HG03439 (cell line): ENCODE measurements at regions not wholly inside any gene's neighbourhood (a gene's known extent, or its start where the extent isn't known, plus 50 kb on each side); places are given as distances from the start of the nearest gene placed in this dataset.
"Not testable (repeated sequence)": the region's sequence is repeated elsewhere in the genome, so short reads cannot be mapped to it uniquely, and the experiment has no call there.

Experiments used
- ATAC-seq: cut with Tn5 transposase; IDR thresholded peaks from one replicate; pipeline ENCODE4 v1.9.1; 2021; ENCODE audit warnings: mild to moderate bottlenecking, moderate library complexity; ENCODE audit not compliant: unreplicated experiment

DNA sequence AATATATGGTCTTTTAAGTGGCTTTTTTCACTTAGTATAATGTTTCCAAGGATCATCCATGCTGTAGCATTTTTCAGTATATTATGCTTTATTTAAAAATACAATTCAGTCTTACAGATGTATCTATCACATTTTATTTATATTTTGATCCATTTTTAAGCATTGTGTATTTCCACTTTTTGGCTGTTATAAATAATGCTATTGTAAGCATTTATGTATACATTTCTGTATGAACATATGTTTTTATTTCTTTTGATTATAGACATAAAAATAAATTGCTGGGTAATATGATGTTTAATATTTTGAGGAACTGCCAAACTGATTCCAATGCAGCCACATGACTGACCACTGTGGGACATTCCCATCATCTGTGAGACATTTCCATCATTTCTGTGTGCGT lies 1662.0 kb downstream of the REEP3 start:
- no peak for ATAC-seq

DNA sequence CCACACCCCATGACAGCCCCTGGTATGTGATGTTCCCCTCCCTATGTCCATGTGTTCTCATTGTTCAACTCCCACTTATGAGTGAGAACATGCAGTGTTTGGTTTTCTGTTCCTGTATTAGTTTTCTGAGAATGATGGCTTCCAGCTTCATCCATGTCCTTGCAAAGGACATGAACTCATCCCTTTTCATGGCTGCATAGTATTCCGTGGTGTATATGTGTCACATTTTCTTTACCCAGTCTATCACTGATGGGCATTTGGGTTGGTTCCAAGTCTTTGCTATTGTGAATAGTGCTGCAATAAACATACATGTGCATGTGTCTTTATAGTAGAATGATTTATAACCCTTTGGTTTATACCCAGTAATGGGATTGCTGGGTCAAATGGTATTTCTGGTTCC lies 1665.5 kb downstream of the REEP3 start:
- not testable (repeated sequence) for ATAC-seq

DNA sequence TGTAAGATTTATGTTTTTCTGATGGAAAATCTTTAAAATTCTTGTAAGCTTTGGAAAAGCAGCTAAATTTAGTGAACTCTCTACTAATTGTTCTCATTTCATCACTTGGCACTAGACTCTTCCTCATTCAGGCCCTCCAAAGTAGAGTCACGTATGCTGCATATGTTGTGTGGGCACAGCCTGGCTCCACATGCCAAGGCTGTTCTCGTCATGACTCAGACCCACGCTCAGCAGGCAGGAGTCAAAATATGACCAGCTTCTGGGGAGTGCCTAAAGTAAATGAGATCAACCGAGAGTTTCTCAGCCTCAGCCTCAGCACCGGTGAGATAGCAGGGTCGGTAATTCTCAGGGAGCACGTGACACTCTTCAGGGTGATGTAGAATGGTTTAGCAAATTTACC lies 1672.9 kb downstream of the REEP3 start:
- no peak for ATAC-seq

DNA sequence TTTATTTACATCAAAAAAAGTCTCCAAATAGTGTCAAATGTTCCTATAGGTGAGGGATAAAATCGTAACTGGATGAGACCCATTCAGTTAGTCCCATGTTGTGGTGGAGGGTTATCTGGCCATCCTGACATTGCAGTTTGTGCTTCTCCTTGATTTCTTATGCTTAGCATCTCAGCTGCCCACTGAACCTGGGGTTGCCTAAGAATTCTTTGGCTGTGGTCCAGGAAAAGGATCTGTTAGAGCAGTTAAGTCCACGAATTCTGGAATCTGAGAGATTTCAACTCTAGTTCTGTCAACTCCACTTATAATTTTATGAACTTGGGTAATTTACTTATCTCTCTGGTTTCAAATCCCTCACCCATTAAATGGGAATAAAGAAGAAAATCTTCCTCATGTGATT lies 1673.4 kb downstream of the REEP3 start:
- no peak for ATAC-seq

DNA sequence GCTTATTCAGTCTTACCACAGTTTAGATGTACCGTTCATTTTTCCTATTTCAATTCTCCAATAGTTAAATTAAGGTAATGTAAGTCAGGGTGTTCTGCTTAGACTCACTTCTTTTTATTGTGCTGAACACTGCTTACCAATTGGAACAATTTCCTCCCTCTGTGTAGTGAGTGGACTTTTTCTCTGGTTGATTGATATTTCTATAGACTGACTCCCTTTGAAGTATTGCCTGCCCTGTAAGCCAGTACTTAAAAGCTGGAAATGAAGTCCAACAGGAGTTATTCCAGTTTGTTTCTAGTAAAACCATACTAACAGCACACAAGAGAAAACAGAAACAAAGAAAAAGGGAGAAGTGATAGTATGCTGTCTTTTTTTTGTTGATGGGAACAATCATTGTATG lies 1674.9 kb downstream of the REEP3 start:
- no peak for ATAC-seq

DNA sequence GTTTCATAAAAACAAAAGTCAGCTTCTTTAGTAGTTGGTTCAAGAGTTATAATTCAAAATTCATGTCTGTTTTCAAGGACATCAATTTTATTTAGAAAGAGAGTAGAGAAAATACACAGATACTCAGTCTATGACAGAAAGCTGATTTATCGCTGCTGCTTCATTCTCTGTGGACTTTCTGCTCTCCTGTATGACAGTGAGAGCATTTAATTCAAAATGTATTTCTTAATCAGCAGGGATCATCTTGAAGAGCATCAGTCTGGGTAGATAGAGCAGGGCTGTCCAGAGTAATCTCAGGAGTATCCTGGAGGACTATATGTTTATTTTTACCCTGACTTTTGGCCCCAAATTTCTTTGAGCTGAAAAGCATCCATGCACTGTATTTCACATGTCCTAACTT lies 1676.7 kb downstream of the REEP3 start:
- ATAC-seq, result no peak

DNA sequence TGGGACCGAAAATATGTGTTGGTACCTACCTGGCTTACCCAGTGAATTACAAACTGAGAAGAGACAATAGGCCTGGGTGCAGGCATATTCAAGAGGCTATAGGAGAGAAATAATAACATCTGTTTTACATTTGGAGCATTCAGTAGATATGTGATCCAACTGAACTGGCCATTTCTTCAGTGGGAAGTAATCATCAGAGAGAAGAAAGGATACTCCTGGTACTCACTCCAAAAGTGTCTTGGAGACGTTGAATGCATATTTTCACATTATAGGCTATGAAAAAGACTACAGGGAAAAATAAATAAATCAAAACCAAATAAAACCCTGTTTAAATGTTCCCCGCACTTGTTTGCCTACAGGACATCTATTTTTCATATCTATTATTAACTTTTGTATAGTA lies 1680.3 kb downstream of the REEP3 start:
- no peak for ATAC-seq

DNA sequence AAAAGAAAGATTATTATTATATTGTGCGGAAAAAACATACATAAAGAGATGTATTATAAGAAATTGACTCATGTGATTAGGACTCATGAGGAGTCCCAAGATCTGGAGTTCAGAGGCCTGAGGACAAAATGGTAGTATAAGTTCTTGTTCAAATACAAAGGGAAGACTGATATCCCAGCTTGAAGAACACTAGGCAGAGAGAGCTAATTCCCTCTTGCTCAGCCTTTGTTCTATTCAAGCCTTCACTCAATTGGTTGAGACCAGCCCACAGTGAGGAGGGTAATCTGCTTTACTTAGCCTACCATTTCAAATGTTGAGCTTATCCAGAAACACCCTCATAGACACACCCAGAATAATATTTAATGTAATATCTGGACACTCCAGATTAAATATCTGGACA lies 1683.8 kb downstream of the REEP3 start:
- no peak for ATAC-seq

DNA sequence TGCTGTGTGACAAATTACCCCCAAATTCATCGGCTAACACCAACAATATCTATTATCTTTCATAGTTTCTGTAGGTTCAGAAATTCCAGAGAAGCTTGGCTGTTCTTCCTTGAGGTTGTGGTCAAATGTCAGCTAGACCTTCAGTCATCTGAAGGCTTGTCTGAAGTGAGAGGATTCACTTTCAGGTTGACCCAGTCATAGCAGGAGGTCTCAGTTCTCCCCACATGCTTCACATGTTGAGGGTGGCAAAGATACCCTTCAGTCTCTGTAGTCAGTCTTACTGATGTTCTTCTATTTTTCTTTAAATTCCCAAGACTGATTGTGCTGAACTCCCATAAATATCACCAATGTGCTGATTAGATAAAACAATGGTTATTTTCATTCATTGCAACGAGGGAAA lies 1692.0 kb downstream of the REEP3 start:
- no peak for ATAC-seq

DNA sequence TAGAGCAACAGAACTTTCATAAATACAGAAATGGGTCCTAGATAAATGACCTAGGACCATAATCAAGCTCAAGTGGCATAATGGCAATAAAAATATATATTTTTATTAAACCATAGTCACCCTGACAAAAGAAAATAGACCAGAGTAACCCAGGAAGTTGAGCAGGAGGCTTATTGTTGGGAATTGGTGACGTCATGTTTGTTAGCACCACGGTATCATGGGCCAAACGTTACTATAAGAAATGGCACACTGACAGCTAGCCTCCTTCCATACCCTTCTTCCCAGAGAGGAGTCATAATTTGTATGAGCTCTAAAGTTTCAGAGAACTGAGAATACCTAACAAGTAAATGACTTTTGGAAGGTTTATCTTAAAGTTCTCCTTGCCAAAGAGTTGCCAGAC lies 1698.2 kb downstream of the REEP3 start:
- no peak for ATAC-seq

DNA sequence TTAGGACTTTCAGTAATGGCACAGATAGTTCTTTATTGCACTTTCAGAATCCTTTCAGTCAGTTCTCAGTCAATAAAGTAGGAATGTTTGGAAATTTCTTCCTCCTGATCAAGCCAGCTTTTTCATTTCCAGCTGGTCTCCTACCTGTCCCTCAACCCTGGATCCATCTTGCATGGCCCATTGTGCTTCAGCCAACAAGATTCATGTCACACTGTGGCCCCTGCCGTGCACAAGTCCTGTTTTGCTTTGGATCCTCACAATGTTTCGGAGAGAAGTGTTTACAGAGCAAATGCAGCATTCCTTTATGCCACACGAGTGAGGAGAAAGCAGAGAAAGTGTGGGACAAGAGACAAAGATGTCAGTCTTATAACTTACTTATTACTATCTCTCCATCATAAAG lies 1694.7 kb upstream of the LRRTM3 start:
- ATAC-seq, result no peak

DNA sequence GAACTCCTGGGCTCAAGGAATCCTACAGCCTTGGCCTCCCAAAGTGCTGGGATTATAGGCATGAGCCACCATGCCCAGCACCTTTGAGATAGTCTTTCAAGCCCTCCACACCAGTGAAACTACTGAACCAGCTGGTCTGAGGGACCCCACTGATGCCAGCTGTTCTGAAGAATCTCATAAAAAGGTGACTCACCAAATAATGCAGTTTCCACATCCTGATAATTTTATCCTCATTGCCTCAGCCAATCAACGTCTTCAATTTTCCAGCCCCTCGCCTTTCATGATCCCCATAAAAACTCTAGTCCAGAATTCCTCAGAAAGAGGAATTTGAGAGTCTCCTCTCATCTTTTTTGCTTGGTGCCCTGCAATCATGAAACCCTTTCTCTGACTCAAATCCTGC lies 1691.6 kb upstream of the LRRTM3 start:
- no peak for ATAC-seq

DNA sequence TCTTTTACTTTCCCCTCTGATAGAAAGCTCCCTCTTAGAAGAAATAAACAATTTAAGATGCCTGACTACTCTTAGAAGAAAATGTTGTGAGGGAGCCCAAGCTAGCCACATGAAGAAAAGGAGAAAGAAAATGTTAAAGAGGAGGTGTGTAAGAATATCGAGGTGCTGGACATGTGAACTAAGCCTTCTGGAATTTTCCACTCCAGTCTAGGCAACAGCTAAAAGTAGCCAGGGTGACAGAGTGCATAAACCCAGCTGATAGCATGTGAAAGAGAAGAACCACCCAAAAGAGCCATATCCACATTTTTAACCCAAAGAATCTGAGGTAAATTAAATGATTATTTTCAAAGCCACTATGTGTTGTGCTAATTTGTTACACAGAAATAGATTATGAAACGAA lies 1690.6 kb upstream of the LRRTM3 start:
- ATAC-seq, result no peak

DNA sequence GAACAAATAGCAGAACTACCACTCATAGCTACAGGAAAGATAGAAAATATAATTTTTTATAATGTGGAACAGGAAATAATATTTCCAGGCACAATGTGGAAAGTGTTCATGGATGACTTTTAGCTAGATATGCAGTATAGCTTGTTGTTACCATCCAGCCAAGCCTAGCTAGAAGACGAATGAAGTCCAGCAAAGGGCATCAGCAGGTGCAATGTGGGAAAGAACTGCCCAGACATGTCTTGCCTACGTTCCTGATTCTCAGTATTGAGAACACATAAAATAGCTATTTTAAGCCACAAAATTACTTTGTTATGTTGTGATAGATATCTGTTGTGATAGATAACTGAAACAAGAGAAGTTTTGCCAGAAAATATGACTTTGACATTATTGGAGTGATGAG lies 1690.0 kb upstream of the LRRTM3 start:
- no peak for ATAC-seq

DNA sequence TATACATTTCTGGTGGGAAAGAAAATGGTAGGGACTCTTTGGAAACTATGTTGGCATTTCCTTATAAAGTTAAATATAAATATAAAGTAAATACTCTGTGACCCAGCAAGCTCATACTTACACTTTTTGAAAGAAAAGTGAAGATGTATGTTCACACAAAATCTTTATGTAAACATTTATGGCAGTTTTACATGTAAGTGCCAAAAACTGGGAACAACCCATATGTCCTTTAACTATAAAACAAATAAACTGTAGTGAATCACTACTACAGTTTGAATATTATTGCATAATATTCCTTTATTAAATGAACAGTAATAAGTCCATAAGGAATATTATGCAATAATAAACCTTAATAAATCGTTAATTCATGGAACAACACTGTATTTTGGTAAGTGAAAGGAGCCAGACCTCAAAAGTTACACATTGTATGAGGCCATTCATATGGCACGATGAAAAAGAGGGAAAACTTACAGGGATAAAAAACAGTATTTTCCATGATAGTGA lies 1660.3 kb upstream of the LRRTM3 start:
- ATAC-seq, result no peak

DNA sequence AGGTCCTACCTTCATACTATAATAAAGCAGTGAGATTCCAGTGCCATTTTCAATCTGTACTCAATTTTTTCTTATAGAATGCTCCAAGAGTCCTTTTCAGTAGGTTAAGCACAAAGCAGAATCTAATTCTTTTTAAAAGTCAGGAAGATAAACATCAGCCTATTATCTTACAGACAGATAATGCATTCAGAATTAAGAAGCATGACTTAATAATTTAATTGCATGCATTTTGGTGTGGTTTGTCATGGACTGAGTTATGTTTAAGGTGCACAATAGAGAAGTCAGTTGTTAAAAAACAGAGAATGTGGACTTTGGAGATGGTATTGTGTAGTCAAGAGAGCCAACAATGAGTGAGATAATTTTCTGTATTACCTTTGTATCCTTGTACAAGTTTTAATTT lies 1656.3 kb upstream of the LRRTM3 start:
- not testable (repeated sequence) for ATAC-seq

DNA sequence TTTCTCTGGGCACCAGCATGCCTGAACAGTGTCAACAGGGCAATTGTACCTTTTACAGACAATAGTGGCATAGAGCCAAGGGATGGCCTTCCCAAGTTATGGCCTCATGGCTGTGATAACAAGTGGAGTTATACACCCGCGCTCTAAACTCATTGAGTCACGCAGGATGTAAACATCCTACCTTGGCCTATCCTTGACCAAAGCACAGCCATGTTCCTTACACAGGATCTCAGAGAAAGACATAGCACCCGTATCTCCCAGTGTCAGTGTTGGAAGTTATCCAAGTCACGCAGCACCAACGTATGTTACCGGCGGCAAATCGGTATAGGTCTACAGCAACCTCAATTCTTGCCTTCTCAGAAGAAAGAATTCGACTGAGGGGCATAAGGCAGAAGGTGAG lies 1654.9 kb upstream of the LRRTM3 start:
- no peak for ATAC-seq

DNA sequence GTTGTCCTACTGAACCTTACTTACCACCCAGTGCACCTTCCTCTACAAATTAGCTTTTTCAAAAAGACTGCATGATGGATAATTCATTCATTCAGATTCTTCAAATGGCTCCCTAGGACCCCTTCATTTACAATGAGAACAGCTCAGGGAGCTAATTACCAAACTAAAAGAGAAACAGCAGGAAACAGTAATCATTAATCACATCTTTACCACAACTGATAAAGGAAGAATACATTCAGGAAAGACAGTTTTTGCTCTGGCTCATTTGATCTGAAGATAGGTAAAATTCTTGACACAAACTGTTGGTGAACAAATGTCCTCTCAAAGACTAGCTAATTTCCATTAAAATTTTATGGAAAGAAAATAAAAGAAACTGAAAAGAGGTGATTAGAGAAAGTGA lies 1652.7 kb upstream of the LRRTM3 start:
- ATAC-seq, result no peak

DNA sequence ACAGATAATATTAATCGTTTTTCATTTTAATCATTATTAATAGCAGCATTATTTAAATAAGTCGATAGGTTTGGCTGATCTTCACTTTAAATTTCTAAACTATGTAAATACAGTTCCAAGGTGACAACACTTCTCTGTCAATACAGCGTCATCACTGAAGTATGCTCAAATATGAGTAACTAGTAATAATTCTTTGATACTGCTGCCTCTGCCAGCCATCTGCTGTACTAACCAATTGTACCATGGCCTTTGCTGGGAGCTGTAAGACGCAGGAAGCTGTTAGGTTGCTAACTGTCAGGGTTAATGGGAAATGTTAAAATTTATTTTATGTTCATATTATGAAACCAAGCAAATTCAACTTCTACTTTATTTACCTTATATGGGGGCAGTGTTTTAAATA lies 1650.5 kb upstream of the LRRTM3 start:
- ATAC-seq, result no peak

DNA sequence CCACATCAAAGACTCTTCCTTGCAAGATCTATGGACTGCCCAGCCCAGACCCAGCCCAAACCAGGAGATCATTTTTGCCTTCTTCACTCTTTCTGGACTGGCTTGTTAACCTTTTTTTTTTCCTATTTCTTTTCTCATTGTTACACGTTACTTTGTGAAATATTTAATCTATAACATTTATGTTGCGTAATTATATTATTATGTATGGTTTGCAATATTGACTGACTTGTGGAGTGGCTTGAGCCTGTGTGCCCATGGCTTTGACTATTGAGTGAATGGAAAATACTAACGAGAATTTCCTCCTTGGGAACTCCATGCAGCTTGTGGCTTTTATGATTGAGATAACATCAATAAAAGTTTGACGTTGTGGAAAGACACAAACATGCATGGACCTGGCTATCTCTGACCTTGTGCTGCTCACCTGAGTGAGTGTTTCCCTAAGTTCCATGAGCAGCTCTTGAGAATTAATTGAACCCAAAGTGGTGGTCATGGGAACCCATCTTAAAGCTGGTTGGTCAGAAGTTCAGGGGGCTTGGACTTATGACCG lies 1641.3 kb upstream of the LRRTM3 start:
- no peak for ATAC-seq

DNA sequence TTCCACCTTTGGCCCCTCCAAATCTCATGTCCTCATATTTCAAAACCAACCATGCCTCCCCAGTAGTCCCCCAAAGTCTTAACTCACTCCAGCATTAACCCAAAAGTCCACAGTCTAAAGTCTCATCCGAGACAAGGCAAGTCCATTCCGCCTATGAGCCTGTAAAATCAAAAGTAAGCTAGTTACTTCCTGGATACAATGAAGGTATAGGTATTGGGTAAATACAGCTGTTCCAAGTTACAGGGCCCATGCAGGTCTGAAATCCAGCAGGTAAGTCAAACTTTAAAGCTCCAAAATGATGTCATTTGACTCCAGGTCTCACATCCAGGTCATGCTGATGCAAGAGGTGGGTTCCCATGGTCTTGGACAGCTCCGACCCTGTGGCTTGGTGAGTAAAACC lies 1640.1 kb upstream of the LRRTM3 start:
- not testable (repeated sequence) for ATAC-seq

DNA sequence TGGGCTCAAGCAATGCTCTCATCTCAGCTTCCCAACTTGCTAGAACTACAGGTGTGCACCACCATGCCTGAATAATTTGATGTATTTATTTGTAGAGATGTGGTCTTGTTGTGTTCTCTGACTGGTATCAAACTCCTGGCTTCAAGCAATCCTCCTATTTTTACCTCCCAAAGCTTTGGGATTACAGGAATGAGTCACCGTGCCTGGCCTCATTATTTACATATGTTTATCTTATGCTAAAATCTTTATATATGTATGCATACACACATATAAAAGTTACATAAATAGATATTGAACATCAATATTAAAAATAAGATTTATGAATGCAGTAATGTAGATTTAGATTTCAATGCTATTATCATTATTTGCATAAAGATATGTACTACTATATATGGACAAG lies 1634.5 kb upstream of the LRRTM3 start:
- ATAC-seq, result no peak

DNA sequence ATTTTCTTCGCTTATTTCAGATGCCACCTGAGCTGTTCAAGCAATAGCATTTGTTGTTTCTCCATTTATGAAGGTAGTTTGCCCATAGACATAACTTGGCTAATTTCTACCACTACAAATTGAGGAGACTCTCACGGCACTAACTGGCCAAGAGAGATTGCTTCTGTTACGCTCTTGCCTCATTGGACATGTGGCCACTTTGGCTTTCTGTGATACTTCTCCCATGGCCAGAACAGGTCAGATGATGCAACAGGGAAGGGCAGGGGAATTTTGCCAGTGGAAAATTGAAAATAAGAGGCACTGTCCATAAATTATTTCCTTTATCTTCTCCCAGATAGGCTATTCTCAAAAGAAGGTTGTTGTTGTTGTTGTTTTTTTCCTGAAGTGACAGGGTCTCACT lies 1633.3 kb upstream of the LRRTM3 start:
- ATAC-seq, result no peak

DNA sequence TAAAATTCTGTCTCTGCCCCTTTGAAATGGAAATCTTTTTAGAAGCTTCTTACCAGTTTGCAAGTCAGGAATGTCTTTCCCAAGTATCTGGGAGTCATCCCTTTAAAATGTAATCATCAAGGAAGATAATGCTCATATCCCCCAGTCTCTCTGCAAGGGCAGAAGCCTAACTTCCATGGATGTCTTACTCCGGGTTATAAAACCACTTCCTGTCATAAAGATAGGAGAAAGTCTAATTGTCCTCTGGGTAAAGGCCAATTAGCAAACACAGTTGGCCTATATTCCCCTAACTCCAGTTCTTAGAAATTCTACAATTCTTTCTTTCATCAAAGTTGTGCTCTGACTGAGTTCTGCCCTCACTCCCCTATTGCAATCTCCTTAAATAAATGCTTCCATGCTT lies 1631.5 kb upstream of the LRRTM3 start:
- ATAC-seq, result no peak
